NCI-H2081 treated with DMSO at 0.1 percent for 48 hours (cell line): ENCODE measurements at regions not wholly inside any gene's neighbourhood (a gene's known extent, or its start where the extent isn't known, plus 50 kb on each side); places are given as distances from the start of the nearest gene placed in this dataset.

Experiments used
- DNase-seq: peaks from one replicate; lab custom pipeline; 2025; lab: John Stamatoyannopoulos, UW

DNA sequence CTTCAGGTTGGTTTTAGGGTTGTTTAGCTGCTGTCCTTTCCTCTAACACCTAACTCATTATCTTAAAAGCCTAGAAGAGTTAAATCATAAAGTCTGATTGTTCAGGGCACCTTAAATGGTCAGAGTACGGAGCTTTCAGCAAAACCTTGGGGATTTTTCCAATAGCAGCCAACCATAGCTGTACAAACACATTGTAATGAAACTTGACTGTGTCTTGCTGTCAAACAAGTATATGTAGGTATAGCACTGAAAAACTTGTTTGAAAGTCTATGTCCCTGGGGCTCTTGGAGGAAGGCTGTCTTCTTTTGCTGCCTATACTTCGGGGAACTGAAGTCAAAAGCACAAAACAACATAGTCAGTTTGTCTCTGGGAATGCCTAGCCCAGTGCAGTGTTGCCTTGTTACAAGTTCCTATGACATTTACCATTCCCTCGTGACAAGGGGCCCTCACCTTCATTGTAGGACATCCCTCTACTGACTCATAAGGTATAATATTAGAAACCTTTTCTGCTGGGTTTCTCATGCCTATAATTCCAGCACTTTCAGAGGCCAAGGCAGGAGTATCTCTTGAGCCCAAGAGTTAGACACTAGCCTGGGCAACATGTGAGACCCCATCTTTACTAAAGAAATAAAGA is 474.5 kb upstream of the NBEA start:
- DNase-seq: no peak

DNA sequence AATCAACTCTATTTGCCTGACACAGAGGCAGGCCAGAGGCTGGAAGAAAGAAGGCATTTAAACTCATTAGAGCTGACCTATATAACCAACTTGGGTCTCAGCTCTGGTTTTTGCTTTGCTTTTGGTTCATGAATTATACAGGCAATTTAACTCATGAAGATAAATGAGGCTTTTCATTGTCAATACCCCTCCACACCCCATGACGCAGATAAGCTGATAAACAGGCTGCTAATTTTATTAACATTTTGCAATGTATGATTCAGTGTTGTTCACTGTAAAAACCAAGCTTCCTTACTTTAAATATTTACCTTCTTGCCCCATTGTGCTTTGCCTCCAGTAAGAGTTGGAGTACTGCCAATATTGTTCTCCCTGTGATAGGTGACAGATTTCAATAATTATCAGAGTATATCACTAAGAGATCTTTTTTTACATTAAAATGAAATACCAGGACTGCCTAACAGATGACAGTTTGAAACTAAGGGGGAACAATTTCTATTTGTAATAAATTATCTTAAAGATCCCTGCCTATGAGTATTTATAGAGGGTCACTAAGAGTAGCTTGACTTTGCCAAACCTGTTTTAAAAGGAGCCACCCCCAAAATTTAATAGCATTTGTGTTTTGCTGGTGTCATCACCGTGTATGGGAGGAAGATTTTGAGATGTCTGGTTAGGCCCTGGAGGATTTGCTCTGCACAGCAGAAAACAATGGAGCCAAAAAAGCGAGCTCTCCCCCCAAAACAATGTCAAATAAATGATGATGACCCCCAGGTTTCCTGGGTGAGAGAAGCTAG is 472.7 kb upstream of the NBEA start:
- peak; percentile 64 for DNase-seq

- DNase-seq: no peak
Measured at GRCh38 chr13:34474187-34474868, 467.7 kb upstream of the NBEA start.

DNA sequence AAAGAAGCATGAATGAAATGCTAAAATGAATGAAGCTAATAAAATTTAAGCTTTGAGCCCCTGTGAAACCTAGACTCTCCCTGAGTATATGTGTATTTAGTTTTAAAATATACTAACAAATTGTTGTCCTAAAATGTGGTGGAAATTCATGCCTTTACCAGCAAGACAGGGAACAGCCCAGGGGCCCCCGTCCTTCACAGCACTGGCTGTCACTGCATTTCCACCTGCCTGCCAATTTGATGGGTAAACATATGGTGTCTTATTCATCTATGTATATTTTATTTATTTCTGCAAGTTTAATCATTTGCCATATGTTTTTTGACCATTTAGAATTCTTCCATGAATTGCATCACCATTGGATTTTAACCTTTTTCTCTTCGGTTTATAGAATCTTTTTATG is 463.7 kb upstream of the NBEA start:
- no peak for DNase-seq

- DNase-seq: no peak
Measured at GRCh38 chr13:34502011-34502410, 440.1 kb upstream of the NBEA start.

DNA sequence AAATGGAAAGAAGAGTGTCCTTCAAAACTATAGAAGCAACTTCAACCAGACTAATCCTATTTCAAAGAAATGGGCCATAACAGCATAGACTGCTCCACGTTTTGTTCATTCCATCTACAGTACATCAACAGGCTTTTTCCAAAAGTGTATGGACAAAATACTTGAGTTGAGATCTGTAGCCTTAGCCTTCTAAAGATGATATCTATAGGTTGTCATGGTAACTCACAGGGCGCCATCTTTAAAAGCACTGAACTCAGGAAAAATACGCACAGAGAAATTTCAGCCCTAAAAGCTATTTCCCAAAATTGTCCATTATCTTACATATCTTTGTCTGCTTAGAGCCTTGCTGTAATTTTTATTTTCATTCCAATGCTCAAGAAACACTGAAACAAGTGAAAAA is 439.4 kb upstream of the NBEA start:
- no peak for DNase-seq

DNA sequence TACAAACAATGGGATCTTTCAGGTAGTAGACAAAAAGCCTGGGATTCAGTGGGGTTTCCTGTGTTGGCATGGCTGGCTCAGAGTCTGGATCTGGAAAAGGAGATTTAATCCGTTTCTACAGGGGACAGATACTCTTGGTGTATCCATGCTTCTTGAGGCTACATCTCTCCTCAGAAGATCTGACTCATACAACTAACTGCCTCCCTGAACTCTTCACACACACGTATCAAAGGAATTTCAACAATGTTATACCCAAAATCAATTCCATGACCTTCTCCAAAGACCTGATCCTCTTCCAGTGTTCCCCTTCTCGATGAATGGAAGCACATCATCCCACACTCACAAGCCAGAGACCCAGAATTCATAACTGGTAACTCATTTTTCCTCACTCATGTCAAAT is 435.3 kb upstream of the NBEA start:
- no peak for DNase-seq

GRCh38 chr13:34507630-34508029 is 434.4 kb upstream of the NBEA start:
- no peak for DNase-seq

- DNase-seq: no peak
Measured at GRCh38 chr13:34512817-34513216, 429.3 kb upstream of the NBEA start.

DNA sequence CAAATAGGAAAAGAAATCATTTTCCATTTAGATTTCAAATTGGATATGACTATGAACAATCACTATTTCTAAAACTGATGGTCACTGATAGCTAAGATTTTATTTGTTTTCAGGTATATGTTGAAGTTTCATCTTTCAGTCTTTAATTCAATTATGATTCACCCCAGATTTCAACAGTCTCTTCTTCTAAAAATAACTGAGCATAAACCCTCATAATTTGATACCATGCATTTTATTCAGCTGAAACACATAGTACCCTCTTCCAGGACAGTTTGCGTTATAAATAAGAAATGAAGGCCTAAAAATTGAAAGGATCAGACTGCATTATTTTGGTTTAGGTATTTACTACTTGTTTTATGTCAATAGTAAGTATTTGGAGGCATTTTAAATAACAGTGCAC is 428.5 kb upstream of the NBEA start:
- DNase-seq: no peak

DNA sequence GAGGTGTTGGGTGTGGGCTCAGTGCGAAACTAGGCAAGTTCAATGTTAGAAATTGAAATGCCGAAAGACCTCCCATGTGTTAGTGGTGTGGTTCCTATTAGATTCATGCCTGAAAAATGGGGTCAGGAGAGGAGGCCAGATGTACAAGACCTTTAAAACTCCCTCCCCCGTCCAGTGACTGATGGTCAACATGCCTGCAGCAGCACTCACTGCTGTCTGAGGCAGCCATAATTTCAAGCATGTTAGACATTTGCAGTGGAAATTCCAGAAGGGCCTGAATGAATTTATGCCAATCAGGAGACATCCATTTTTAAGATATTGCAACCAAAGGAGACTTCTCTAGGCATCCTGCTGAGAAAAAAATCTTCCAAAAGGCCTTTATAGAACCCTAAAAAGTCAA is 426.9 kb upstream of the NBEA start:
- DNase-seq: no peak

- no peak for DNase-seq
Measured at GRCh38 chr13:34521171-34521570, 420.9 kb upstream of the NBEA start.

GRCh38 chr13:34522808-34523207 is 419.3 kb upstream of the NBEA start:
- DNase-seq: no peak

DNA sequence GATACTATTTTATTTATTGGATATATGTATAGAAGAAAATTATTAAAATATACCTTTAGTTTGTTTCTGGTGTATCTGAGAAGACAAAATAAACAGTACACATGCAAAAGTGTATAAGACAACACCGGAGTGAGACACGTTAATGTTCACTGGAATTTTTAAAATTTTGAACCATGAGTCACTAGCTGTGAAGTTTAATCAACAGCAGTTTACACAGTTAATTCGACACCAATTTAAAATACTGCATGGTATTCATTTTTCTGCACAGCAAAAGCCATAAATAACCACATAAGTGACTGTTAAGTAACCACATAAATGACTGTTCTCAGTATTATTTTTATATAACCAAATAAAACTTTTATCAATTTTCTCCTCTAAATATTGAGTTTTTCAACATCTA is 418.7 kb upstream of the NBEA start:
- DNase-seq: no peak

DNA sequence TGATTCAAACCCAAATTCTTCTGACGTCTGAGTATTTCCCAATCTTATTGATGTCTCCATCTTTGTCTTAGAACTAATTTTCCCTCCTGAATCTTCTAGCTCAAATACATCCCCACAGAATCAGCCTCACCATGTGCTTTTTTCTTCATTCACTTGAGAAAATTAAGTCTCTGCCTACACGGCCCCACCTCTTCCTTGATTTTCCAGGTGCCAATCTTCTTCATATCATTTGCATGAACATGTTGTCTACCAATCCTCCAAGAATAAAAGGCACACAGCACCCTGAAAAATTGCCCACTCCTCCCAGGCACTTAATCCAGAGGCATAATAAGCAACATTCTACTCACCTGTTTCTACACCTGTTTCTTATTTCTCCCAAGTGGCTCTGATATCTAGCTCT is 408.1 kb upstream of the NBEA start:
- DNase-seq: no peak

DNA sequence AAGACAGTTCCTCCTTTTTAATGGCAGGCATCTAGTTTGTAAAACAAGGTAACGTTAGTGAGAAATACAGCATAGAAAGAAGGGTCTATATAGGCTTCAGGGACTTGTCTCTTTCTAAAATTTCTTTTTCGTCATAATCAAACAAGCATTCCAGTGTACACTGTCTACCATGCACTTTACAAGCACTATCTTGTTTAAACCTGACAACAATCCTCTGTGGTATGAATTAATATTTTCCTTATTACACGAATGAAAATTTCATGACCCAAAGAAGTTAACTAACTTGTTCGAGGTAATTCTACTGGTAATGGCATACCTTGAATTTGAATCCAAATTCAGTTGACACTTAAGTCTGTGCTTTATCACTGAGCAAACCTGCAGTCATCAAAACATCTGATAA is 399.7 kb upstream of the NBEA start:
- DNase-seq: no peak

DNA sequence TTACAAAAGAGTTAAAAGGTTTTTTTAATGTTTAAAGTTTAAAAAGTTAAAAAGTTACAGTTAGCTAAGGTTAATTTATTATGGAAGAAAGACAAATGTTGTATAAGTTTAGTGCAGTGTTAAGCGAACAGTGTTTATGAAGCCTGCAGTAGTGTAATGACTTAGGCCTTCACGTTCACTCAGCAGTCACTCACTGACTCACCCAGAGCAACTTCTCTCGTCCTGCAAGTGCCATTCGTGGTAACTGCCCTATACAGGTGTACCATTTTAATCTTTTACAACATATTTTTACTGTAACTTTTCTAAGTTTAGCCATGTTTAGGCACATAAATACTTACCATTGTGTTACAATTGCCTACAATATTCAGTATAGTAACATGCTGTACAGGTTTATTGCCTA is 398.2 kb upstream of the NBEA start:
- DNase-seq: no peak

DNA sequence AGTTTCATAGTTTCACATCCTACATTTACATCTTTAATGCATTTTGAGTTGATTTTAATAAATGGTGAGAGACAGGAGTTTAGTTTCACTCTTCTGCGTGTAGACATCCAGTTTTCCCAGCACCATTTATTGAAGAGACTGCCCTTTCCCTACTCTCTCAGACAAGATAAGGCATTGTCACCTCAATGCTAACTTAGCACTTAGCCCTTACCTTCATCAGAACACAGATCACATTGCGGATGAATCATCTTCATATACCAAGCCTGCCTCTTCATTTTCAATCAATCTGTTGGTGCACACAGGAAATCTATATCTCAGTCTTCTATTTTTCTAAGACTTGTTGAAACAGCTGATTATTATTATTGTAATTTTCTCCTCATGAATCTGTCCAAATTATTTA is 396.6 kb upstream of the NBEA start:
- DNase-seq: no peak

DNA sequence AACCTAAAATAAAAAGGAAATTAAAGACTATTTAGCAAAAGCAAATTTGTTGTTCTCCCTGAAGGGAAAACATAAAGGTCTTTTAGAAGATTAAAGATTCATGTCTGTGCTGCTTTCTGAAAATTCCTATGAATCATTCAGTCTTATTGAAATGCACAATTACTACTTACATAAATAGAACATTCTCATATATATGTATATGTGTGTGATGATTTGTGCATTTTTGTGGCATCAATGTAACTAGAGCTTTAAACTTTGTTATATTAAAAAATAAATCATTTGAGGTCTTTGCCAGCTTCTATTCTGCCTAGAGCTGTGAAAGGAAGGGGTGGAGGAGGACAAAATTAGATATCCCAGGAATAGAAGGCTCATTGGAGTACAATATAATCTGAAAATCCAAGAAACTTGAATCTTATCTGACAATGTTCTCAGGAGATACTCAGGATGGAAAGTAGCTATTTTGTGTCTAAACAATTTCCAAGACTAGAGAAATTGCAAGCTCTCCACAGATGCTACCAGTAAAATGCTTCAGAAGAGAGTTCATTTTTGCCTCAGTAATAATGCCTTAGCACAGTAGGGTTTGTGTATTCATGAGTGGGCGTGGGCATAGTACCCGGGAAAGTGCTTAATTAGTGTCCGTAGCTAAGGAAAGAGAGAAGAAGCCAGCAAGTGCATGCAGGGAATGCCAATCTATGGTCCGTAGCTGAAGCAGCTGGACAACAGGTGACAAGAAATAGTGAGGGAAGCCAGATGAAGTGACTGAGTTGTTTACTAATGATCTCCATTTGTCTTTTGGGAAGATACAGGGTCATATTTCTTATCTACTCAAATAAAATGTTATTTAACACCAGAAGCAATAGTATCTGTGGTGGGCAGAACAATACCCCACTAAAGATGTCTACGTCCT is 395.5 kb upstream of the NBEA start:
- DNase-seq: no peak

DNA sequence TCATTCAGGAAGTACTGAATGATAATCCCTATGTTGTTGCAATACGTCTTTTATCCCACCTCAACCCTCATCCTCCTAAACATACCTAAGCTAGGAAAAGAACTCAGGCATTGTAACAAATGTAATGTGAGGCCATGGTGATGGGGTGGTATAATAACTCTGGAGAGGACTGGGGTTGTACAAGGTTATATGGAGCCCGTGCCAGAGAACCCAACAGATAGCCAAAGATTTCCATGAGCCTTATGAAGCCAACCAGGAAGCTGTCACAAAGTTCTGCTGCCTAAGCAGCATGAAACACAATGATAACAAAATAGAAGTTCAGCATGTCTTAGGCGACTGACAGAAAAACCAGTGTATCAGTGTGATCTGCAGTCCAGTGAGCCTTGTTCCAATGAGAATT is 394.1 kb upstream of the NBEA start:
- no peak for DNase-seq

DNA sequence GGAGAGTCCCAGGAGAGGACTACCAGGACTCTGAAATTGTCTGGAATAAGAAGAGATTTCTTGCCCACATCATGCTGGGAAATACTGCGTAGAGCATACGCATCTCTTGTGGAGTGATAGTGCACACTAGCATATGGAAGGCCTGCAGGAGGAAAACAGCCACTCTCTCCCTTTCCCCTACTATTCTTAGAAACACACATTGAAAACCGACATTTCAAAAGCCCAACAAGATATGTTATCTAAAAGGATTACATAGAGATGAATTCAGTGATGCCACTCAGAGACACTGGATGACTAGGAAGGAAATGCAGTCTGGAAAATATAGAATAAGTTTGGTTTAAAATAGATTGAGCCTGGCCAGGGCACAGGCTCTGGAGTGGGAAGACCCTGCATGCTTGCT is 388.7 kb upstream of the NBEA start:
- no peak for DNase-seq

GRCh38 chr13:34555988-34556387 is 386.1 kb upstream of the NBEA start:
- DNase-seq: no peak
